ENCODE measurements at regions not wholly inside any gene's neighbourhood (a gene's known extent, or its start where the extent isn't known, plus 50 kb on each side); places are given as distances from the start of the nearest gene placed in this dataset.

- H3K9me2 ChIP-seq (ENCODE audit: insufficient read depth, low read length): no peaks in the 10 kb centered on the region
- H3K9me3 ChIP-seq (ENCODE audit: low read length): no peaks in the 10 kb centered on the region
- ChIA-PET CTCF (ENCODE audit: unreplicated experiment) (no interaction called here), POLR2A (no interaction called here)
- no TSS peak for BruUV-seq (replicated peaks)
- no peak overlapping the region for H3K4me3 ChIP-seq (ENCODE audit: low read depth, low read length, poor library complexity, severe bottlenecking)
- intact Hi-C loops (cut with micrococcal nuclease; ENCODE audit: unreplicated experiment): no loop called here
- no peak overlapping the region for H3K4me2 ChIP-seq (ENCODE audit: low read length)
- H3K27ac ChIP-seq (ENCODE audit: low read depth, low read length, poor library complexity, severe bottlenecking): no peak overlapping the region
- no peaks in the 10 kb centered on the region for H3K79me2 ChIP-seq (ENCODE audit: insufficient read depth, low read depth, low read length)
- no peaks in the 10 kb centered on the region for H4K20me1 ChIP-seq (ENCODE audit: insufficient read depth, low read length)
- no peak overlapping the region for H2AFZ ChIP-seq (ENCODE audit: low read length)
- TF ChIP-seq CTCF (conservative IDR thresholded peaks at IDR 0.05; ENCODE audit: low read length) (no peak), EZH2phosphoT487 (IDR thresholded peaks at IDR 0.05; ENCODE audit: borderline replicate concordance, low read depth, low read length) (no peak)
- no peaks in the 10 kb centered on the region for H3K36me3 ChIP-seq (ENCODE audit: insufficient read depth, low read length)
- no peaks in the 10 kb centered on the region for H3K4me1 ChIP-seq (ENCODE audit: insufficient read depth, low read length, poor library complexity, severe bottlenecking)
- no peak for DNase-seq (ENCODE audit: low spot score)
Measured at GRCh38 chr18:39200153-39200552, 1634.6 kb upstream of the CELF4 start.

GRCh38 chr18:39199231-39199855, 1633.7 kb upstream of the CELF4 start:
- TF ChIP-seq CTCF (conservative IDR thresholded peaks at IDR 0.05; ENCODE audit: low read length) (no peak), EZH2phosphoT487 (IDR thresholded peaks at IDR 0.05; ENCODE audit: borderline replicate concordance, low read depth, low read length) (no peak)
- H3K4me2 ChIP-seq (ENCODE audit: low read length): no peak overlapping the region
- no peaks in the 10 kb centered on the region for H3K36me3 ChIP-seq (ENCODE audit: insufficient read depth, low read length)
- no peaks in the 10 kb centered on the region for H3K79me2 ChIP-seq (ENCODE audit: insufficient read depth, low read depth, low read length)
- no peaks in the 10 kb centered on the region for H3K4me1 ChIP-seq (ENCODE audit: insufficient read depth, low read length, poor library complexity, severe bottlenecking)
- no peak overlapping the region for H3K4me3 ChIP-seq (ENCODE audit: low read depth, low read length, poor library complexity, severe bottlenecking)
- H3K27ac ChIP-seq (ENCODE audit: low read depth, low read length, poor library complexity, severe bottlenecking): no peak overlapping the region
- H3K9me3 ChIP-seq (ENCODE audit: low read length): no peaks in the 10 kb centered on the region
- H2AFZ ChIP-seq (ENCODE audit: low read length): no peak overlapping the region
- POLR2A ChIA-PET: no interaction called here
- DNase-seq (ENCODE audit: low spot score): no peak
- H4K20me1 ChIP-seq (ENCODE audit: insufficient read depth, low read length): no peaks in the 10 kb centered on the region
- intact Hi-C loops (cut with micrococcal nuclease; ENCODE audit: unreplicated experiment): no loop called here
- H3K9me2 ChIP-seq (ENCODE audit: insufficient read depth, low read length): no peaks in the 10 kb centered on the region
- no TSS peak for BruUV-seq (replicated peaks)
- CTCF ChIA-PET (ENCODE audit: unreplicated experiment): no interaction called here

- H3K4me2 ChIP-seq (ENCODE audit: low read length): no peak overlapping the region
- no peak overlapping the region for H2AFZ ChIP-seq (ENCODE audit: low read length)
- no peak overlapping the region for H3K4me3 ChIP-seq (ENCODE audit: low read depth, low read length, poor library complexity, severe bottlenecking)
- H3K9me3 ChIP-seq (ENCODE audit: low read length): no peaks in the 10 kb centered on the region
- no peaks in the 10 kb centered on the region for H3K9me2 ChIP-seq (ENCODE audit: insufficient read depth, low read length)
- TF ChIP-seq EZH2phosphoT487 (IDR thresholded peaks at IDR 0.05; ENCODE audit: borderline replicate concordance, low read depth, low read length) (no peak), CTCF (conservative IDR thresholded peaks at IDR 0.05; ENCODE audit: low read length) (no peak)
- DNase-seq (ENCODE audit: low spot score): no peak
- H3K27ac ChIP-seq (ENCODE audit: low read depth, low read length, poor library complexity, severe bottlenecking): no peak overlapping the region
- no peaks in the 10 kb centered on the region for H3K36me3 ChIP-seq (ENCODE audit: insufficient read depth, low read length)
- intact Hi-C loops (cut with micrococcal nuclease; ENCODE audit: unreplicated experiment): no loop called here
- ChIA-PET CTCF (ENCODE audit: unreplicated experiment) (no interaction called here), POLR2A (no interaction called here)
- no peaks in the 10 kb centered on the region for H3K4me1 ChIP-seq (ENCODE audit: insufficient read depth, low read length, poor library complexity, severe bottlenecking)
- BruUV-seq (replicated peaks): no TSS peak
- H3K79me2 ChIP-seq (ENCODE audit: insufficient read depth, low read depth, low read length): no peaks in the 10 kb centered on the region
- H4K20me1 ChIP-seq (ENCODE audit: insufficient read depth, low read length): no peaks in the 10 kb centered on the region
Measured at GRCh38 chr18:39198376-39198775, 1632.8 kb upstream of the CELF4 start.
